HepG2 (cell line): ENCODE measurements at regions not wholly inside any gene's neighbourhood (a gene's known extent, or its start where the extent isn't known, plus 50 kb on each side); places are given as distances from the start of the nearest gene placed in this dataset.
A peak's percentile ranks its signal among the peaks of the same experiment; 100 is the strongest.

Experiments used
- DBP ChIP-seq: sonication (generic); formaldehyde crosslinking; IDR thresholded peaks from 2 replicates; pipeline ENCODE4 v1.4.0; 2020; ENCODE audit warnings: missing genetic modification reagents; ENCODE audit errors: not compliant biosample characterization
- HOXA9 ChIP-seq: sonication (generic); formaldehyde crosslinking; IDR thresholded peaks from 2 replicates; pipeline ENCODE4 v1.8.1; 2022; ENCODE audit warnings: missing genetic modification reagents, mild to moderate bottlenecking, moderate library complexity, borderline replicate concordance
- MATR3 ChIP-seq: sonication (generic); formaldehyde crosslinking; IDR thresholded peaks from 2 replicates; pipeline ENCODE4 v1.4.0; 2020; ENCODE audit warnings: missing genetic modification reagents
- MLX ChIP-seq: IDR thresholded peaks from 2 replicates; pipeline ENCODE4 v1.6.1; 2016
- MYC ChIP-seq: sonication (generic); formaldehyde crosslinking; IDR thresholded peaks from 2 replicates; pipeline ENCODE4 v1.9.0; 2021; ENCODE audit warnings: missing genetic modification reagents, borderline replicate concordance
- PHF8 ChIP-seq: sonication (generic); formaldehyde crosslinking; IDR thresholded peaks from 2 replicates; pipeline ENCODE4 v1.5.0; 2020; ENCODE audit warnings: missing genetic modification reagents
- RFX1 ChIP-seq: fragments of 450-650 bp; IDR thresholded peaks from 2 replicates; pipeline ENCODE4 v1.6.1; 2017
- RORA ChIP-seq: sonication (generic); formaldehyde crosslinking; IDR thresholded peaks from 2 replicates; pipeline ENCODE4 v1.5.0; 2020; ENCODE audit warnings: mild to moderate bottlenecking, missing genetic modification reagents, moderate library complexity
- U2AF1 ChIP-seq: fragments of 200-400 bp; formaldehyde crosslinking; optimal IDR thresholded peaks from 2 replicates; pipeline ENCODE3; 2017; ENCODE audit warnings: mild to moderate bottlenecking, low read depth, low read length
- USF2 ChIP-seq, 2 experiments: sonication (generic) in 1 of 2; formaldehyde crosslinking in 1 of 2; IDR thresholded peaks; 2 replicates each; pipeline versions ENCODE4 v1.5.1 to v1.6.1; 2011 to 2020; ENCODE audit warnings: borderline replicate concordance in 1 of 2, low read depth in 1 of 2, low read length in 1 of 2, mild to moderate bottlenecking in 1 of 2, missing genetic modification reagents in 1 of 2, moderate library complexity in 1 of 2
- ZIK1 ChIP-seq: sonication (generic); formaldehyde crosslinking; IDR thresholded peaks from 2 replicates; pipeline ENCODE4 v1.5.0; 2020; ENCODE audit warnings: mild to moderate bottlenecking, low read depth, missing genetic modification reagents, borderline replicate concordance
- ZNF773 ChIP-seq: sonication (generic); formaldehyde crosslinking; IDR thresholded peaks from 2 replicates; pipeline ENCODE4 v1.4.0; 2020; ENCODE audit warnings: missing genetic modification reagents, borderline replicate concordance
- TF ChIP-seq, protein P1 (sequence below): fragments of 450-650 bp; IDR thresholded peaks from 2 replicates; pipeline ENCODE4 v1.6.1; 2016
- TF ChIP-seq, protein P2 (sequence below): sonication (generic); formaldehyde crosslinking; IDR thresholded peaks from 2 replicates; pipeline ENCODE4 v1.4.0; 2020; ENCODE audit warnings: mild to moderate bottlenecking, missing genetic modification reagents

DNA sequence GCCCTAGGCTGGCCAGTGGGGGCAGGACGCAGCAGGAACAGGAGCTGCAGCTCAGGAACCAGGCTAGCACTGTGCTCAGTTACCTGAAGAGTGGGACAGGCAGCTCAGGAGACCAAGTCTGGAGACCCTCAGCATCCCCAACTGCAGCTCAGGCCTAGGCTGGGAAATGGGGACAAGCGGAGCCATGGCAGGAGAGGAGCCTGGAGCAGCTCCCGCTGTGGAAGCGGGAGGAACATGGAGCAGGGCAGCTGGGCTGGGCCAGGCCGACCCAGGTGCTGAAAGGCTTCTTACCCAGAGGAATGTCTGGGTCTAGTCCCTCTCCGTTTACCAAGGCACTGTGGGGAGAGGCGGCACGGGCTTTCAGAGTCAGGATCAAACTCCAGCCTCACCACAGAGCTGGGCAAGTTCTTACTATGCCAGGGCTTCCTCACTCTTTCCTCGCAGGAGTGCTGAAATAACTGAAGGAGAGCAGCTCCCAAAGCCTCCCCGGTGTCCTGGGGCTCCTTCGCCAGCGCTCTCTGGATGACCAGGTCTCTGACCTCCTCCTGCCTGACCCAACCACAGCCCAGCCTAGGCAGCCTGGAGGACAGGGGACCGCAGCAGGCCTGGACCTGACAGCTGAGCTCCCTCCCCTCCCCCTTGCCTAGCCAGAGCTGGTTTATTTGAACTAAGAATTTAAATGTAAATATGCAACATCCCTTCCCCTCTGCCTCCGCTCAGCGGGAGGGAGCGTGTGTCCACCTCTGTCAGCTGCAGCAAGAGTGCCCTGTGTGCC, 247.8 kb upstream of the SIX2 start (continued):
- TF ChIP-seq USF2 (IDR thresholded peaks at IDR 0.05; ENCODE audit: low read depth, low read length) (no peak), USF2 (CRISPR knock-in tag; IDR thresholded peaks at IDR 0.05; ENCODE audit: borderline replicate concordance) (no peak), MYC (CRISPR knock-in tag) (0 out of 2 replicates have a peak, but pooled peaks have one; percentile 27), U2AF1 (no peak), PHF8 (CRISPR knock-in tag) (peak; percentile 43; the same call in 1 of the 2 replicates), RORA (CRISPR knock-in tag) (no peak), DBP (CRISPR knock-in tag) (no peak), MATR3 (CRISPR knock-in tag) (no peak), HOXA9 (CRISPR knock-in tag) (no peak), RFX1 (no peak), ZIK1 (CRISPR knock-in tag) (no peak), ZNF773 (CRISPR knock-in tag) (no peak), MLX (no peak; the same call in 1 of the 2 replicates)
- TF ChIP-seq, protein P1, sequence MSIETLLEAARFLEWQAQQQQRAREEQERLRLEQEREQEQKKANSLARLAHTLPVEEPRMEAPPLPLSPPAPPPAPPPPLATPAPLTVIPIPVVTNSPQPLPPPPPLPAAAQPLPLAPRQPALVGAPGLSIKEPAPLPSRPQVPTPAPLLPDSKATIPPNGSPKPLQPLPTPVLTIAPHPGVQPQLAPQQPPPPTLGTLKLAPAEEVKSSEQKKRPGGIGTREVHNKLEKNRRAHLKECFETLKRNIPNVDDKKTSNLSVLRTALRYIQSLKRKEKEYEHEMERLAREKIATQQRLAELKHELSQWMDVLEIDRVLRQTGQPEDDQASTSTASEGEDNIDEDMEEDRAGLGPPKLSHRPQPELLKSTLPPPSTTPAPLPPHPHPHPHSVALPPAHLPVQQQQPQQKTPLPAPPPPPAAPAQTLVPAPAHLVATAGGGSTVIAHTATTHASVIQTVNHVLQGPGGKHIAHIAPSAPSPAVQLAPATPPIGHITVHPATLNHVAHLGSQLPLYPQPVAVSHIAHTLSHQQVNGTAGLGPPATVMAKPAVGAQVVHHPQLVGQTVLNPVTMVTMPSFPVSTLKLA = no peak
- TF ChIP-seq, protein P2, sequence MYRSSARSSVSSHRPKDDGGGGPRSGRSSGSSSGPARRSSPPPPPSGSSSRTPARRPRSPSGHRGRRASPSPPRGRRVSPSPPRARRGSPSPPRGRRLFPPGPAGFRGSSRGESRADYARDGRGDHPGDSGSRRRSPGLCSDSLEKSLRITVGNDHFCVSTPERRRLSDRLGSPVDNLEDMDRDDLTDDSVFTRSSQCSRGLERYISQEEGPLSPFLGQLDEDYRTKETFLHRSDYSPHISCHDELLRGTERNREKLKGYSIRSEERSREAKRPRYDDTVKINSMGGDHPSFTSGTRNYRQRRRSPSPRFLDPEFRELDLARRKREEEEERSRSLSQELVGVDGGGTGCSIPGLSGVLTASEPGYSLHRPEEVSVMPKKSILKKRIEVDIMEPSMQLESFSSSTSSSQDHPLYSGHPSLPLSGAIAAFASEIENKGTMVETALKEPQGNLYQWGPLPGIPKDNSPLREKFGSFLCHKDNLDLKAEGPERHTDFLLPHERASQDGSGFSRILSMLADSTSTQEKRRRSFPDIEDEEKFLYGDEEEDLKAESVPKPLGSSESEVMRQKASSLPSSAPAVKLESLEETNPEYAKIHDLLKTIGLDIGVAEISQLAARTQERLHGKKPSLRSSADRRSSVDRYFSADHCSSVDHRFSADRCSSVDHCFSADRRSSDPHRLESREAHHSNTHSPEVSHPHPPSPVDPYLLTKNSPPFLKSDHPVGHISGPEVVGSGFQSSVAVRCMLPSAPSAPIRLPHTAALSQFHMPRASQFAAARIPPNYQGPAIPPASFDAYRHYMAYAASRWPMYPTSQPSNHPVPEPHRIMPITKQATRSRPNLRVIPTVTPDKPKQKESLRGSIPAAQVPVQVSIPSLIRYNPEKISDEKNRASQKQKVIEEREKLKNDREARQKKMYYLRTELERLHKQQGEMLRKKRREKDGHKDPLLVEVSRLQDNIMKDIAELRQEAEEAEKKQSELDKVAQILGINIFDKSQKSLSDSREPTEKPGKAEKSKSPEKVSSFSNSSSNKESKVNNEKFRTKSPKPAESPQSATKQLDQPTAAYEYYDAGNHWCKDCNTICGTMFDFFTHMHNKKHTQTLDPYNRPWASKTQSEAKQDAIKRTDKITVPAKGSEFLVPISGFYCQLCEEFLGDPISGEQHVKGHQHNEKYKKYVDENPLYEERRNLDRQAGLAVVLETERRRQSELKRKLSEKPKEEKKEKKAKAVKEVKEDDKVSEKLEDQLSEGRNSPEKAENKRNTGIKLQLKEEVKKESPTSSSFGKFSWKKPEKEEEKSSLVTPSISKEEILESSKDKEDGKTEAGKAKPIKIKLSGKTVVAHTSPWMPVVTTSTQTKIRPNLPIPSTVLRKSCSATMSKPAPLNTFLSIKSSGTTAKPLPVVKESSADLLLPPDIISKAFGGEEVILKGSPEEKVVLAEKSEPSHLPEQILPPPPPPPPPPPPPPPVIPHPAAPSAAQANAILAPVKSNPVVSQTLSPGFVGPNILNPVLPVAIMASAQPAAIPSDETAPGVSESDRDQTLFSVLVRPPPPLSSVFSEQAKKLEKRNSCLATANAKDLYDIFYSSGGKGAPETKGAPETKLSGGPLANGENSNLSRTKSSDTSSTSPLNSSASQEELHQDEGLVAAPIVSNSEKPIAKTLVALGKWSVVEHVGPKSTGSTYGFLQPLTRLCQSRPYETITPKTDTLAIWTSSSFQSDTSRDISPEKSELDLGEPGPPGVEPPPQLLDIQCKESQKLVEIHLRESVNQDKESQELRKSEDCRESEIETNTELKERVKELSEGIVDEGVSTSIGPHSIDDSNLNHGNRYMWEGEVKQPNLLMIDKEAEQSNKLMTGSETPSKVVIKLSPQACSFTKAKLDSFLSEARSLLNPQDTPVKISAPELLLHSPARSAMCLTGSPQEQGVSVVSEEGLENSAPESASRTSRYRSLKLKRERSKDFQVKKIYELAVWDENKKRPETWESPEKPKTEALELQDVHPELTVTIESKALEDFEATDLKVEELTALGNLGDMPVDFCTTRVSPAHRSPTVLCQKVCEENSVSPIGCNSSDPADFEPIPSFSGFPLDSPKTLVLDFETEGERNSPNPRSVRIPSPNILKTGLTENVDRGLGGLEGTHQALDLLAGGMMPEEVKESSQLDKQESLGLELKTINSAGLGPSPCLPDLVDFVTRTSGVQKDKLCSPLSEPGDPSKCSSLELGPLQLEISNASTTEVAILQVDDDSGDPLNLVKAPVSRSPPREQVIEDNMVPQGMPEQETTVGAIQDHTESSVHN (CRISPR knock-in tag) = peak; percentile 79; the same call in 1 of the 2 replicates
